HG02852 (cell line): ENCODE measurements at regions not wholly inside any gene's neighbourhood (a gene's known extent, or its start where the extent isn't known, plus 50 kb on each side); places are given as distances from the start of the nearest gene placed in this dataset.
A peak's percentile ranks its signal among the peaks of the same experiment; 100 is the strongest.
"Not testable (repeated sequence)": the region's sequence is repeated elsewhere in the genome, so short reads cannot be mapped to it uniquely, and the experiment has no call there.

Experiments used
- ATAC-seq: cut with Tn5 transposase; IDR thresholded peaks from one replicate; pipeline ENCODE4 v1.9.1; 2021; ENCODE audit warnings: mild to moderate bottlenecking, moderate library complexity; ENCODE audit not compliant: unreplicated experiment

DNA sequence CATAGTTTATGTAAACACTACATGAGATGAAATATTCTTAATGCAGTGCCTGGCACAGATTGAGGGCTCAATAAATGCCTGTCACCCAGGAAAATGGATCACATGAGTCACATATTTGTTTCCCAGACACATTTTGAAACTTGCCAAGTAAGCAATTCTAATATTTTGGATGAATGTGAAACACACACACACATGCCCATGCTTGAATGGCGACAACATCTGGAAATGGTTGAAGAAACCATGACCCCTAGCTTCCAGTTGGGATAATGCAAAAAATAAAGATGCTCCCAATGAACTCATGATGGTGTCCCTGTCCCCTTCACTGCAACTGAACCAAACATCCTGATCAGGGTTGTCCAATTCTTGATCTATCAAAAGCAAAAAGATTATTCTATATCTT is 797.3 kb downstream of the XPNPEP1 start:
- no peak for ATAC-seq

- ATAC-seq, result no peak
Measured at GRCh38 chr10:109115179-109115578, 808.1 kb downstream of the XPNPEP1 start.

DNA sequence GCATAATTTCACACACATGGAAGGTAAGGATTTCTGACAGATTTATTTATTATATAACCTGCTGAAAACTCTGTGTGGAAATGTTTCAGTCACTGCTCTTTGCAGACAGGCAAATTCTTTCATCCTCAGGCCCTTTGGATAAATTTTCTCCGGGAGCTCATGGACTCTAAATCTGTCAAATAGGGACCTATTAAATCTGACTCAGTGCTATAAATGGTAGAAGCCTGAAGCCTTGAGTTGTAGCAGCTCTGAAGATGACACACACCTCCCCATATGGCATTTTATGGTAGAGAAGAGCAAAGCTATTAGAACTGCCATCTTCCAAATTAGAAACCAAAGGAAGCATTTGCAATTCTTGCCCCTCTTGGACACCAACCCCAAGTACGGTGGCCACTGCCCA is 808.7 kb downstream of the XPNPEP1 start:
- no peak for ATAC-seq

GRCh38 chr10:109106604-109107003 is 816.7 kb downstream of the XPNPEP1 start:
- ATAC-seq, result no peak

- ATAC-seq, result no peak
Measured at GRCh38 chr10:109105725-109106124, 817.6 kb downstream of the XPNPEP1 start.

DNA sequence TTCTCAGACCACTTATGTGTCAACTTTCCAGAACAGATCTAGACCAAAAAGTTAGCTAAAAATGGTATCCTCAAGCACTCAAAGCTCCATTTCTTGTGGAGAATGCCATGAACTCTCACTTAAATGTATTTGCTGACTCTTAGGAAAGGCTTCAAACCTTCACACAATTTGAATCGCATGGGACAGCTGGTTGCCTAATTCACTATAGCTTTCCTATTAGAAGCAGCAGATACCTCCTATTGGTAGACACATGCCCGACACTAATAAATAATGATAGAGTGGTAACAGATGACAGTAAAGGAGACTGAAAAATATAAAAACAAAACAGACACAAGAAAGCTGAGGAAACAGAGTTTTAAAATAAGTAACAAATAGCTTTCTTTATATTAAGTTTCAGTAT is 818.5 kb downstream of the XPNPEP1 start:
- ATAC-seq, result no peak

- ATAC-seq, result no peak
Measured at GRCh38 chr10:109103278-109103677, 820.0 kb downstream of the XPNPEP1 start.

DNA sequence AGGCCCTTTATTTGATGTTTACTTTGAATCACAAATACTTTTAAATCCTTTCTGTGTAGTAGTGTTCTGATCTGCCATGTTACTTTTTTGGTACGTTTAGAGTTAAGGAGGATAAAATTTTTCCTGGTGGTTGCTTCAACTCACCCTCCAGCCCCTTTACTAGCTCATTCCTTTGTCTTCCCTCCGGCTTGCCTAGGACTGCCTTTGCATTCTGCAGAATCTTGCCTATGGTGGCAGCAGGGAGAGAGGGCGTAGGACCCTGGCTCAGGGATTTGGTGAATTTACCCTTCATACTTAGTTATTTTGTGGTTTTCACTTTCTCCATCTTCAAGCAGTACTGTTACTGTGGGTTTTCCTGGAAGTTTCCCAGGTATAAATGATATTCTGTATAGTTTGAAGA is 833.5 kb downstream of the XPNPEP1 start:
- ATAC-seq, result no peak

- ATAC-seq, result no peak
Measured at GRCh38 chr10:109071539-109071938, 851.8 kb downstream of the XPNPEP1 start.

GRCh38 chr10:109070492-109070891 is 852.8 kb downstream of the XPNPEP1 start:
- no peak for ATAC-seq

GRCh38 chr10:109067031-109067430 is 856.3 kb downstream of the XPNPEP1 start:
- no peak for ATAC-seq

GRCh38 chr10:109065821-109066220 is 857.5 kb downstream of the XPNPEP1 start:
- ATAC-seq, result no peak

DNA sequence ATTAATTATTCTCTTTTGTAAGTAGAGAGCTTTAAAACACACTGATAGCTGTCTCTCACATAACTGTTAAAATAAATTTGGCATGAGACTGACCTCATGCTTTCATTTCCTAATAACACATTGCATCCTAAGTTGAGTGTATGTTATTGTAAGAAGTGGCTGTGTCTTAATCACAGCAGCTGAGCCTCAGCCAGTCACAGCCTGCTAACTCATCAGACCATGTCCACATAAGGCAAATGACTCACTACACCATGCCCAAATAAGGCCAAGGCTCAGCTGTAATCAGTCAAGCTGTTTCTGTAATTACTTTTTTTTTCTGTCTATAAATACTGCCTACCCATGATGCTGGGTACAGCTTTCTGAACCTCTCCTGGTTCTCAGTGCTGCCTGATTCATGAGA is 860.9 kb downstream of the XPNPEP1 start:
- no peak for ATAC-seq

DNA sequence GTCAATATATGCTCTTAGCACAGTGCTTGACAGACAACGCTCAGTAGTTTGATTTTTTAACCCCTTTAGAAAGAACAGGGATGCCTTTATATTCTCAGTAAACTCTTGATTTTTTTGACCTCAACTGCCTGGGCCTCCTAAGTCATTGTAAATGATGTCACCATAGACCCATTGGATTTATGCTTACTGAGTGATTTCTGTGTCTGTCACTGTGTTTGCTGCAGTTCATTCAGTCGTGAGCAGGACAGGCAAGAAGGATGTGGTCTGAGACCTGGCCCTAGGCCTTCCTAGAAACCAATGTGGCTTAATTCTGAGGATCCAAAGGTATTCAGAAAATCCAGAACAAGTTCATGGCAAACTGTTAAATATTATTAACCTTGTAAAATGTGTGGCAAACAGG is 868.1 kb downstream of the XPNPEP1 start:
- ATAC-seq, result no peak

- ATAC-seq, result no peak
Measured at GRCh38 chr10:109047856-109048255, 875.5 kb downstream of the XPNPEP1 start.

- ATAC-seq, result not testable (repeated sequence)
Measured at GRCh38 chr10:109046427-109046826, 876.9 kb downstream of the XPNPEP1 start.

GRCh38 chr10:109040622-109041021 is 882.7 kb downstream of the XPNPEP1 start:
- no peak for ATAC-seq

GRCh38 chr10:109037978-109038377 is 885.3 kb downstream of the XPNPEP1 start:
- ATAC-seq, result no peak

DNA sequence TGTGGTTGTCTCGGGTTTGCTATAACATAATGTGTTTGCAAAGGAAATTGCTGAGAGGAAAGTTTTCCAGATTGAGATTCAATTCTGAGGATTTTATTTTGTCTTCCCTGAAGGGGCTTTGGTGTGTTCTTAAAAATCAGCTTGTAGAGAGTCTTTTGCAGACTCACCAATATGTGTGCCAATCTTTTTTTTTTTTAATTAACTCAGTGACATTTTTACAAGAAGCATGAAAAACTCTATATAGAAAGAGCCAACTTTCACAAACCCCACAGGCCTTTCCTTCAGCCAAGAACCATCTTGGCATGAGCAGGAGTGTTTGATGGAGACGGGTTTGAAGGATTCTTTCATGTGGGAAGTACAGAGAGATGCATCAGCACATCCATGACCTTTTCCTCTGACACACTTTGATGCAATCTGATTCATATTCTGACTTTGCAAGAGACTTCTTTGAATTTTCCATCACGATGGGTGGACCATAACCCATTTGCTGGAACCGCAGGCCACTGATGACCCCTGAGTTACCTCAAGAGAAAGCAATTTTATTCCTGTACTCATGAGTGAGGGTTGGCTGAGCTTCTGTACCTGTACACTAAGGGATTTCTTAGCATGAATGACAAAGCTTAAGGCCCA is 892.6 kb downstream of the XPNPEP1 start:
- no peak for ATAC-seq

- peak; percentile 88 for ATAC-seq
Measured at GRCh38 chr10:109029870-109030269, 893.4 kb downstream of the XPNPEP1 start.

DNA sequence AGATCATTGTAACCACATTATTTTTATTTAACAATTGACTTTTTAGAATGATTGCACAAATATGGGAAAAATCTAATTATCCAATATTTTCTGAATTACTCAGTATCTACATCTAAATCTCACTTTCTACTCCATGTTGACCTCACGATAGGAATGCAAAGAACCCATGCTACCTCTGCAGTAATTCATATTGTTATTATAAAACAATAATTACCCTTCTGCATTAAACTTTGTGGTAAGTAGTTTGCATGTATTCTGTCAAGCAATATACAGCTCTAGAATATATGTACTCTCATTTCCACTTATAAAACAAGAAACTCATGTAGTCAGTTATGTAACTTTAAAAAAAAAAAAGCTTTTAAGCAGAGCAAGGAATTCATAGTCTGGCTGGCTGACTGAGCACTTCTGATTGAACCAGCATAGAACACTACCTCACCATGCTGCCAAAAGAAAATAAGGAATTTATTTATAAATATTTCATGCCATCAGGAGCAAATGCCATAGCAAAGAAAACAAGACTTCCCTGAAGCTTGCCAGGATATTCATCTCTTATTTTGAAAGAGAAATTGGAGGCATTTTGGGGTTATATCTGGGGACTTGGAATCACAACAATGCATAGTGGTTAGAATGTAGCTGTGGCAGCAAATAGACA is 895.7 kb downstream of the XPNPEP1 start:
- no peak for ATAC-seq

DNA sequence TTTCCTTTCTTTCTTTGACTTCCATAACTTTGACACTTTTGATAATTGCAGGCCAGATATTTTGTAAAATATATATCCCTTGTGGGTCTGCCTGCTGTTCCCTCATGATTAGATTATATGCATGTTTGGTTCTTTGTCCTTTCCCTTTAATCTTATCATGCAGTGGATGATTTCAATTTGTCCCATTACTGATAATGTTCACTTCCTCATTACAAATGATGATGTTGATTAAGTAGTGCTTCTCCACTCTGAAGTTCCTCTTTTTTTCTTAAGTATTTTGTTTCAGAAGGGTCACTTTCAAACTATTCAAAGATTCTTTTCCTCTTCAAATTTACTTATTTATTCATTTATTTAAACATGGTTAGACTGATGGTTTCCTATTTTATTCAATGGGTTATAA is 898.1 kb downstream of the XPNPEP1 start:
- ATAC-seq, result no peak
